ENCODE measurements at regions not wholly inside any gene's neighbourhood (a gene's known extent, or its start where the extent isn't known, plus 50 kb on each side); places are given as distances from the start of the nearest gene placed in this dataset.

GRCh38 chr10:9294132-9294663 is 1239.7 kb downstream of the GATA3 start:
- Histone ChIP-seq H3K4me1 (ENCODE audit: low read depth) (no peaks in the 10 kb centered on the region), H3K4me3 (no peak overlapping the region), H3K9me3 (ENCODE audit: low read depth) (no peaks in the 10 kb centered on the region), H3K27ac (no peak overlapping the region), H3K36me3 (no peaks in the 10 kb centered on the region), H3K27me3 (no peaks in the 10 kb centered on the region)
- no peak for DNase-seq (ENCODE audit: low read depth in 1 of 2, low spot score in 1 of 2)
- TF ChIP-seq CTCF (IDR thresholded peaks at IDR 0.05; ENCODE audit: low read depth, low read length), result no peak

- Histone ChIP-seq H3K4me1 (ENCODE audit: low read depth) (no peaks in the 10 kb centered on the region), H3K9me3 (ENCODE audit: low read depth) (no peaks in the 10 kb centered on the region), H3K27me3 (no peaks in the 10 kb centered on the region), H3K27ac (no peak overlapping the region), H3K36me3 (no peaks in the 10 kb centered on the region), H3K4me3 (no peak overlapping the region)
- no peak for TF ChIP-seq CTCF (IDR thresholded peaks at IDR 0.05; ENCODE audit: low read depth, low read length)
- DNase-seq (ENCODE audit: low read depth in 1 of 2, low spot score in 1 of 2), result no peak
These were observed 1240.4 kb downstream of the GATA3 start for GRCh38 chr10:9294865-9295264.

- Histone ChIP-seq H3K4me3 (no peak overlapping the region), H3K9me3 (ENCODE audit: low read depth) (no peaks in the 10 kb centered on the region), H3K4me1 (ENCODE audit: low read depth) (no peaks in the 10 kb centered on the region), H3K27ac (no peak overlapping the region), H3K27me3 (no peaks in the 10 kb centered on the region), H3K36me3 (no peaks in the 10 kb centered on the region)
- no peak for TF ChIP-seq CTCF (IDR thresholded peaks at IDR 0.05; ENCODE audit: low read depth, low read length)
- no peak for DNase-seq (ENCODE audit: low read depth in 1 of 2, low spot score in 1 of 2)
These were observed 1241.7 kb downstream of the GATA3 start for GRCh38 chr10:9296190-9296589.

- Histone ChIP-seq H3K4me3 (no peak overlapping the region), H3K27ac (no peak overlapping the region)
- DNase-seq (ENCODE audit: low read depth in 1 of 2, low spot score in 1 of 2), result no peak
These were observed 1243.1 kb downstream of the GATA3 start for GRCh38 chr10:9297580-9297979.

GRCh38 chr10:9299966-9300365 is 1245.5 kb downstream of the GATA3 start:
- Histone ChIP-seq H3K27ac (no peak overlapping the region), H3K9me3 (ENCODE audit: low read depth) (no peaks in the 10 kb centered on the region), H3K4me1 (ENCODE audit: low read depth) (no peaks in the 10 kb centered on the region), H3K4me3 (no peak overlapping the region), H3K36me3 (no peaks in the 10 kb centered on the region), H3K27me3 (no peaks in the 10 kb centered on the region)
- no peak for TF ChIP-seq CTCF (IDR thresholded peaks at IDR 0.05; ENCODE audit: low read depth, low read length)
- no peak for DNase-seq (ENCODE audit: low read depth in 1 of 2, low spot score in 1 of 2)

More at GRCh38 chr10:9297580-9297979, 1243.1 kb downstream of the GATA3 start:
- no peaks in the 10 kb centered on the region for H3K9me3 ChIP-seq (ENCODE audit: low read depth)
- no peaks in the 10 kb centered on the region for H3K27me3 ChIP-seq
- no peak for TF ChIP-seq CTCF (IDR thresholded peaks at IDR 0.05; ENCODE audit: low read depth, low read length)
- H3K36me3 ChIP-seq, result no peaks in the 10 kb centered on the region
- no peaks in the 10 kb centered on the region for H3K4me1 ChIP-seq (ENCODE audit: low read depth)

- Histone ChIP-seq H3K9me3 (ENCODE audit: low read depth) (no peaks in the 10 kb centered on the region), H3K4me1 (ENCODE audit: low read depth) (no peaks in the 10 kb centered on the region), H3K27me3 (no peaks in the 10 kb centered on the region), H3K4me3 (no peak overlapping the region), H3K27ac (no peak overlapping the region), H3K36me3 (no peaks in the 10 kb centered on the region)
- TF ChIP-seq CTCF (IDR thresholded peaks at IDR 0.05; ENCODE audit: low read depth, low read length), result no peak
- no peak for DNase-seq (ENCODE audit: low read depth in 1 of 2, low spot score in 1 of 2)
These were observed 1246.7 kb downstream of the GATA3 start for GRCh38 chr10:9301148-9301547.
